MV-4-11 (cell line): ENCODE measurements at regions not wholly inside any gene's neighbourhood (a gene's known extent, or its start where the extent isn't known, plus 50 kb on each side); places are given as distances from the start of the nearest gene placed in this dataset.

Source experiments
- DNase-seq: peaks from one replicate; lab custom pipeline; 2025; lab: John Stamatoyannopoulos, UW

- DNase-seq = no peak
Measured at GRCh38 chr2:220981926-220982325, 590.2 kb downstream of the EPHA4 start.

DNA sequence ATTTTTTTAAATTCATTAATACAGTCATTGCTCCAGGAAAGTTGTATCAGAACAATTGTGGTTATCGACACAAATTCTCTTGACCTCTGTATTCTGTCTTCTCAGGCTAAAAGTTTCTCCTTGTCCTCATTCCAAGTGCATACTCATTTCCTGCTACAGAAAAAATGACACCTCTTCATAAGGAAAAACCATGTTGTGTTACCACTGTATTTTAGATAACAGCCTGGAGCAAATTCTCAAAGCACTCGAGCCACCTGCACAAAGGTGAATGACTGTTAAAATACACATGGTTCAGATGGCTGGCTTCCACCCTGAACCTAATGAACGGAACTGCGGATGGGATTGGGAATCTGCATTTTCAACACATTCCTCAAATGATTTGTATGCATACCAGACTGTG, 586.5 kb downstream of the EPHA4 start:
- DNase-seq = no peak

DNA sequence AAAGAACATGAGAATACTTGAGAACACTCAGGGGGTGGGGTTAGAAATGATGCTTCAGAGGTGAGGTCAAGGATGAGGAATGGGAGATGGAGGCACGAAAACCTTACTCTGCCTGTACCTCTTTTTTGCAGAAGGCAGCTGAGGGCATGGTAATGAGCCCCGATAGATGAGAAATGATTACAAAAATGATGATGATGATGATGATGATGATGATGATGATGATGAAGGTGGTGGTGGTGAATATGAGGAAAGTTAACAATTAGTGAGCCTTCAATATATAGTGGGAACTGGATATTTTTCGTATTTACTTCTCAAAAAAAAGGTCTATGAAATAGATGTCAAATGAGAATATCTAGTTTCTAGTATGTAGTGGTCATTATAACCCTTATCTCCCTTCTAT, 584.3 kb downstream of the EPHA4 start:
- DNase-seq = no peak

- no peak for DNase-seq
Measured at GRCh38 chr2:220991972-220992371, 580.1 kb downstream of the EPHA4 start.

- DNase-seq = no peak
Measured at GRCh38 chr2:220994846-220995245, 577.3 kb downstream of the EPHA4 start.

GRCh38 chr2:220995581-220995980, 576.5 kb downstream of the EPHA4 start:
- DNase-seq = no peak

- no peak for DNase-seq
Measured at GRCh38 chr2:220998156-220998555, 573.9 kb downstream of the EPHA4 start.

- DNase-seq = no peak
Measured at GRCh38 chr2:220999356-220999755, 572.7 kb downstream of the EPHA4 start.

GRCh38 chr2:221001381-221001801, 570.7 kb downstream of the EPHA4 start:
- no peak for DNase-seq

- DNase-seq = no peak
Measured at GRCh38 chr2:221002101-221002685, 569.9 kb downstream of the EPHA4 start.

DNA sequence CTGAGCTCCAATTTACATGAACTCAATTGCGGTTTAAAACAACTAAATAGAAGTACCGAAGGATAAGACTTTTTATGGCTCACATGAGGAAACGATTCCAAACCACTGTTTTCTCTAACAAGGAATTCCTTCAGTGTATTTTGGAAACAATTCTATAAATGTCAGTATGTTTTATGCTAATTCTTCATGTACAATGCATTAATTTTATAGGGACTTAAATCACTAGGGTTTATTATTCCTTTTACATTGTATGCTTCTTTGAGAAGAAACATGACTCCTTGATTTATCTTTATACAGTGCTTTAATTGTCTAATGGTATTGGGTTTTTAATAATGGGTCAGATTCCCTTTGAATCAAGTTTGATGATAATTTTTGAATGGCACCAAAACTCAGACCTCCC, 566.8 kb downstream of the EPHA4 start:
- no peak for DNase-seq

- no peak for DNase-seq
Measured at GRCh38 chr2:221006084-221006483, 566.0 kb downstream of the EPHA4 start.

DNA sequence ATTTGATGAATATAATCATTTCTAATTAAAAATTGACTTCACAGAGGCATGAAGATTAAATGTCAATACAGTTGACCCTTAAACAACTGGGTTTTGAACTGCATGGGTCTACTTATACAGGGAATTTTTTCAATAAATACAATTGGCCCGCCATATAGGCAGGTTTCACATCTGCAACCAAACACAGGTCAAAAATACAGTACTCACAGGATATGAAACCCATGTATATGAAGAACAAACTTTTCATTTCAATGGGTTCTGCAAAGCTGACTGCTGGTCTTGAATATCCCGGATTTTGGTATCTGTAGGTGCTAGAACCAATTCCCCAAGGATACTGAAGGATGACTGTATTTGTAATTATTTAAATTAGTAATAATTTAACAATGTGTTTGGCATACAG, 555.6 kb downstream of the EPHA4 start:
- DNase-seq = no peak

- no peak for DNase-seq
Measured at GRCh38 chr2:221018262-221018661, 553.8 kb downstream of the EPHA4 start.

GRCh38 chr2:221019668-221020067, 552.4 kb downstream of the EPHA4 start:
- DNase-seq = no peak

- no peak for DNase-seq
Measured at GRCh38 chr2:221022554-221022953, 549.5 kb downstream of the EPHA4 start.

GRCh38 chr2:221025398-221025797, 546.7 kb downstream of the EPHA4 start:
- DNase-seq = no peak

GRCh38 chr2:221034026-221034701, 537.9 kb downstream of the EPHA4 start:
- DNase-seq = no peak

GRCh38 chr2:221034973-221035372, 537.1 kb downstream of the EPHA4 start:
- DNase-seq = no peak

DNA sequence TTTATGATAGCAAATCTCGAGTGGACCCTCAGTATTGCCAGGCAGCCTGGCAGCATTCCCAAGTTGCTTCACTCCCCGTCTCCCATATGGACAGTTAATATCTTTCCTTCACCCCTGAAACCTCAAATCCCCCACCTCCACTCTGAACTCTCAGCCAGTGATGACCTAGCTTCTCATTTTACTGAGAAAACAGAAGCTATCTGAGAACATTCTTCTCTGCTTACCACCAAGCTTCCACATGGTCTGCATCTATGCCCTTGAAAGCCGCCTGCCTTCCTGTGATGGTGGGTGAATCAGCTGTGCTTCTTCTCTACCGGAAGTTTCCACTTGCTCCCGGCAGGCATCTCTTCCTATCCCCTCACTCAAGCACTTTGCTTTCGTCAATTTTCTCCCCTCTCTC, 529.2 kb downstream of the EPHA4 start:
- no peak for DNase-seq

DNA sequence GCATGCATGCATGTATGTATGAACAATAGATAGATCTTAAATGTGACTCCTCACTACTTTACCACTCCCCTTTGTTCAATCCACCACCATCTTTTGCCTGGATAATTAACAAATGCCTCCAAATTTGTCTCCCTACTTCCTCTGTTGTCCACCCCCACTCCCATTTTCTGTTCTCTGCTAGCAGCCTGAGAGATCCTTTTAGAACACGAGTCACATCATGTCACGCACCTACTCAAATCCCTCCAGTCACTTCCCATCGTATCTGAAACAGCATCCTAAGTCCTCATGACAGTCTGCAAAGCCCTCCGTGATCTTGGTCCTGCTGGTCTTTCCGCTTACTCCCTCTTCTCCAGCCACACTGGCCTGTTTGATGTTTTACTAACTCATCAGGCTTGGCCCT, 527.3 kb downstream of the EPHA4 start:
- DNase-seq = no peak

DNA sequence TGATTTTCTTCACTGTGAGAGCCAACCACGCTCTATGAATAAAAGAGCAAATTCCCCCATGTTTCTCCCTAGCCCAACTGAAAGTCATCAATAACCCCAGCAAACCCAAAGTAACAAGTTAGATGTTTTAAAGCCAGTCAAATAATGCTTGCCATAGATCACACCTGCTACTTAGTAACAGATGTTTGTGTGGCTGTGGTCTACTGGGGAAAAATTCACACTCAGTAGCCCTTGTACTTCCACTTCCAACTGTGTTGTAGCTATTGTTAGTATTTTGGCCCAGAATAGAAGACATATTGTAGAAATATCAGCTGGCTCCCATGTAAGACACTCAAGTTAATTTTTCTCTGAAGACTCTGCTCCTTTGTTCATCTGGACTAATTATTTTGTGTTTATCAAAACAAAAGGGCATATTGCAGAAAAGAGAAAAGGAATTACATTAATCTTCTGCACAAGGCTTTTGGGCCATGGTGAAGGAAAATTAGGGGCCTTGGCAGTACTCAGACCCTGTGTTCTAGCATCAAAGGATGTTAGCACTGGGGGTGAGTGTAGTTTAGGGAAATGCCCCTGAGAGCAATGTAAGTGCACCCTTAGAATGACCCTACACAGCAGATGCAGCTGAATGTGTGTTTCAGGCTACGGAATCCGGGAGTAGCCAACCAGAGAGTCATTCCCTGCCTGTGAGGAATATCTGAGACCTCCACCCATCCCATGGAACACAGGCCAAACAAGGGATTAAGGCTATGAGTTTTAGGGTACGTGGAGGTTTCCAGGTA, 521.9 kb downstream of the EPHA4 start:
- DNase-seq = no peak

DNA sequence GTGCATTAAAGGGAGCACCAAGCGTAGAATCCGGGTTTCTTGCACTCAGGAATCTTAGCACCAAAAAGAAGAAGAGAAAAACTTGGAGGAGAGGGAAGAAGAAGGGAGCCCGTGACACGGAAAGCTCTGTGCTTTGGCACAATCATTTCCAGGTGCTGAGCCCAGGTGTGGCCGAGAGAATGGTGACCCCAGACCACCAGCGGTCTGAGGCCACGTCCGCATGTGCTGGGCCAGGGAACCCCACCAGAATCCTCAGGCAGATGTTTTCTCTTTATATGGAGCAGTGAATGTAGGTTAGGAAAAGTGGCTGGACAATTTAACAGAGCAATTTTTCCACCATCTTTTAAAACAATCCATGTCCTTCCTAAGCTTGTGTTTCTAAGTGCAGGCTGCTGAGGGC, 520.9 kb downstream of the EPHA4 start:
- DNase-seq = no peak
